ENCODE measurements at regions not wholly inside any gene's neighbourhood (a gene's known extent, or its start where the extent isn't known, plus 50 kb on each side); places are given as distances from the start of the nearest gene placed in this dataset.

- TF ChIP-seq, protein P1, sequence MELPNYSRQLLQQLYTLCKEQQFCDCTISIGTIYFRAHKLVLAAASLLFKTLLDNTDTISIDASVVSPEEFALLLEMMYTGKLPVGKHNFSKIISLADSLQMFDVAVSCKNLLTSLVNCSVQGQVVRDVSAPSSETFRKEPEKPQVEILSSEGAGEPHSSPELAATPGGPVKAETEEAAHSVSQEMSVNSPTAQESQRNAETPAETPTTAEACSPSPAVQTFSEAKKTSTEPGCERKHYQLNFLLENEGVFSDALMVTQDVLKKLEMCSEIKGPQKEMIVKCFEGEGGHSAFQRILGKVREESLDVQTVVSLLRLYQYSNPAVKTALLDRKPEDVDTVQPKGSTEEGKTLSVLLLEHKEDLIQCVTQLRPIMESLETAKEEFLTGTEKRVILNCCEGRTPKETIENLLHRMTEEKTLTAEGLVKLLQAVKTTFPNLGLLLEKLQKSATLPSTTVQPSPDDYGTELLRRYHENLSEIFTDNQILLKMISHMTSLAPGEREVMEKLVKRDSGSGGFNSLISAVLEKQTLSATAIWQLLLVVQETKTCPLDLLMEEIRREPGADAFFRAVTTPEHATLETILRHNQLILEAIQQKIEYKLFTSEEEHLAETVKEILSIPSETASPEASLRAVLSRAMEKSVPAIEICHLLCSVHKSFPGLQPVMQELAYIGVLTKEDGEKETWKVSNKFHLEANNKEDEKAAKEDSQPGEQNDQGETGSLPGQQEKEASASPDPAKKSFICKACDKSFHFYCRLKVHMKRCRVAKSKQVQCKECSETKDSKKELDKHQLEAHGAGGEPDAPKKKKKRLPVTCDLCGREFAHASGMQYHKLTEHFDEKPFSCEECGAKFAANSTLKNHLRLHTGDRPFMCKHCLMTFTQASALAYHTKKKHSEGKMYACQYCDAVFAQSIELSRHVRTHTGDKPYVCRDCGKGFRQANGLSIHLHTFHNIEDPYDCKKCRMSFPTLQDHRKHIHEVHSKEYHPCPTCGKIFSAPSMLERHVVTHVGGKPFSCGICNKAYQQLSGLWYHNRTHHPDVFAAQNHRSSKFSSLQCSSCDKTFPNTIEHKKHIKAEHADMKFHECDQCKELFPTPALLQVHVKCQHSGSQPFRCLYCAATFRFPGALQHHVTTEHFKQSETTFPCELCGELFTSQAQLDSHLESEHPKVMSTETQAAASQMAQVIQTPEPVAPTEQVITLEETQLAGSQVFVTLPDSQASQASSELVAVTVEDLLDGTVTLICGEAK (IDR thresholded peaks at IDR 0.05) = no peak
- TF ChIP-seq, protein P1 (CRISPR knock-in tag; IDR thresholded peaks at IDR 0.05) = no peak
- TF ChIP-seq RERE (CRISPR knock-in tag; IDR thresholded peaks at IDR 0.05; ENCODE audit: borderline replicate concordance) (no peak), POLR3G (IDR thresholded peaks at IDR 0.05; ENCODE audit: extremely low read depth, insufficient read length, insufficient replicate concordance) (no peak), CTCF (IDR thresholded peaks at IDR 0.05 in 2 of 3, conservative IDR thresholded peaks at IDR 0.05 in 1 of 3; ENCODE audit: insufficient read depth in 2 of 3, low read depth in 1 of 3, low read length in 3 of 3) (no peak), TEAD1 (CRISPR knock-in tag; IDR thresholded peaks at IDR 0.05) (no peak)
- TF ChIP-seq, protein P2, sequence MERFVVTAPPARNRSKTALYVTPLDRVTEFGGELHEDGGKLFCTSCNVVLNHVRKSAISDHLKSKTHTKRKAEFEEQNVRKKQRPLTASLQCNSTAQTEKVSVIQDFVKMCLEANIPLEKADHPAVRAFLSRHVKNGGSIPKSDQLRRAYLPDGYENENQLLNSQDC (CRISPR knock-in tag; IDR thresholded peaks at IDR 0.05) = no peak
Observed at GRCh38 chr18:56333146-56333545, 305.2 kb downstream of the TXNL1 start (continued).
